Suppressor macrophage treated with lipopolysaccharide for 4 hours (primary cell): ENCODE measurements at regions not wholly inside any gene's neighbourhood (a gene's known extent, or its start where the extent isn't known, plus 50 kb on each side); places are given as distances from the start of the nearest gene placed in this dataset.
A peak's percentile ranks its signal among the peaks of the same experiment; 100 is the strongest.
"Not testable (repeated sequence)": the region's sequence is repeated elsewhere in the genome, so short reads cannot be mapped to it uniquely, and the experiment has no call there.

Experiments
- DNase-seq: peaks from one replicate; pipeline ENCODE4 v3.0.0-alpha.2; 2020

GRCh38 chr10:14423111-14423744 lies 92.5 kb upstream of the FRMD4A start:
- no peak for DNase-seq

GRCh38 chr10:14422431-14422830 lies 91.7 kb upstream of the FRMD4A start:
- no peak for DNase-seq

- DNase-seq = no peak
Observed at GRCh38 chr10:14421941-14422340, 91.2 kb upstream of the FRMD4A start.

- DNase-seq = not testable (repeated sequence)
Observed at GRCh38 chr10:14417336-14417735, 86.6 kb upstream of the FRMD4A start.

- no peak for DNase-seq
Observed at GRCh38 chr10:14416308-14416700, 85.6 kb upstream of the FRMD4A start.

GRCh38 chr10:14415676-14416307 lies 85.1 kb upstream of the FRMD4A start:
- no peak for DNase-seq

- DNase-seq = no peak
Observed at GRCh38 chr10:14414901-14415300, 84.2 kb upstream of the FRMD4A start.

- DNase-seq = peak; percentile 6
Observed at GRCh38 chr10:14413523-14413922, 82.8 kb upstream of the FRMD4A start.

GRCh38 chr10:14412624-14413023 lies 81.9 kb upstream of the FRMD4A start:
- DNase-seq = no peak

- DNase-seq = no peak
Observed at GRCh38 chr10:14409856-14410458, 79.2 kb upstream of the FRMD4A start.

- no peak for DNase-seq
Observed at GRCh38 chr10:14409247-14409646, 78.5 kb upstream of the FRMD4A start.

GRCh38 chr10:14408139-14408538 lies 77.4 kb upstream of the FRMD4A start:
- DNase-seq = no peak

- DNase-seq = no peak
Observed at GRCh38 chr10:14407567-14407966, 76.8 kb upstream of the FRMD4A start.

GRCh38 chr10:14405076-14406065 lies 74.6 kb upstream of the FRMD4A start:
- DNase-seq = no peak

GRCh38 chr10:14403881-14404623 lies 73.3 kb upstream of the FRMD4A start:
- DNase-seq = no peak

- no peak for DNase-seq
Observed at GRCh38 chr10:14403359-14403758, 72.6 kb upstream of the FRMD4A start.

GRCh38 chr10:14399641-14400040 lies 68.9 kb upstream of the FRMD4A start:
- no peak for DNase-seq

- no peak for DNase-seq
Observed at GRCh38 chr10:14397066-14397465, 66.3 kb upstream of the FRMD4A start.

GRCh38 chr10:14396411-14397048 lies 65.8 kb upstream of the FRMD4A start:
- DNase-seq = no peak

- DNase-seq = no peak
Observed at GRCh38 chr10:14394179-14394578, 63.5 kb upstream of the FRMD4A start.

- DNase-seq = no peak
Observed at GRCh38 chr10:14391342-14391741, 60.6 kb upstream of the FRMD4A start.

- no peak for DNase-seq
Observed at GRCh38 chr10:14389981-14390590, 59.4 kb upstream of the FRMD4A start.
